Hematopoietic multipotent progenitor cell treated with erythropoietin and hydrocortisone succinate and interleukin-3 and kit ligand, for 6 days (in vitro differentiated cells): ENCODE measurements at regions not wholly inside any gene's neighbourhood (a gene's known extent, or its start where the extent isn't known, plus 50 kb on each side); places are given as distances from the start of the nearest gene placed in this dataset.
"Not testable (repeated sequence)": the region's sequence is repeated elsewhere in the genome, so short reads cannot be mapped to it uniquely, and the experiment has no call there.

ENCODE experiments used
- DNase-seq: peaks from one replicate; pipeline ENCODE4 v3.0.0-alpha.2; 2015

DNA sequence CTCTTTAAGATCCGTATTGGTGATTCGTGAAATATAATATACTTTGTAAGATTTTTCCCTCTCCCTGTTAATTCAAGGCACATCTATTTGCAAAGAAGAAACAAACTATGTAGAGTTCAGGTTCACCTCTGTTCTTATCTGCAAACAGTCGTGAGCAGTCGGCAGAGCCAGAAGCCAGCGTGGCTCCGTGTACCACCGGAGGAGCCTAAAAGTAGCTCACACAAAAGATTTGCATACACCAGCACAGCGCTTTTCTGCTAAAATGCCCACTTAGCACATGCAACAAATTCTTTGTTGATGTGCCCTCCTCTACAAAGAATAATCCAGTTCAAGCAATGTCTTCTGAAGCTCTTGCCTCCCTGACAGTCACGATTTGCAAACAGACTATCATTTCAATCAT, 416.0 kb upstream of the TENM3 start:
- DNase-seq: no peak

DNA sequence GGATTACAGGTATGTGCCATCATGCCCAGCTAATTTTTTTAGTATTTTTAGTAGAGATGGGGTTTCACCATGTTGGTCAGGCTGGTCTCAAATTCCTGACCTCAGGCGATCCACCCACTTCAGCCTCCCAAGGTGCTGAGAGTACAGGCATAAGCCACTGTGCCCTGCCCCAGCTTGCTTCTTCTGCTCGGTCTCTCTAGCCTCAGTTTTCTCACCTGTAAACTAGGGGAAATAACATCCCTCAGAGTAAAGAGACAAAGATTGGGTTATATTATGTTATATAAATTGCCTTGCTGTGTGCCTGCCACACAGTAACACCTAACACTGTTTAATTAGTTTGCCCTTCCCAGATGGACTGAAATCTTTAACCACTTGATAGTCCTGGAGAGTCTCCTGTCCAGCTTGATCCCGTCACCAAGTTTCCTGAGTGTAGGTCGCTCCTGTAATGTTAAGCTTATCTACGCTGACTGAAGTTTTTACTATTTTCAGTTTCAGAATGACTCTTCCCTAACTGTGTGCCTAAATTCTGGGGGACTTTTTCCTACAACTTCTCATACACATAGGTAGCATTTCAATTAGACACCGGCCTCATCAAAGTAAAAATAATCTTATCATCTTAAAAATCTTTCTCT, 412.7 kb upstream of the TENM3 start:
- DNase-seq: no peak

DNA sequence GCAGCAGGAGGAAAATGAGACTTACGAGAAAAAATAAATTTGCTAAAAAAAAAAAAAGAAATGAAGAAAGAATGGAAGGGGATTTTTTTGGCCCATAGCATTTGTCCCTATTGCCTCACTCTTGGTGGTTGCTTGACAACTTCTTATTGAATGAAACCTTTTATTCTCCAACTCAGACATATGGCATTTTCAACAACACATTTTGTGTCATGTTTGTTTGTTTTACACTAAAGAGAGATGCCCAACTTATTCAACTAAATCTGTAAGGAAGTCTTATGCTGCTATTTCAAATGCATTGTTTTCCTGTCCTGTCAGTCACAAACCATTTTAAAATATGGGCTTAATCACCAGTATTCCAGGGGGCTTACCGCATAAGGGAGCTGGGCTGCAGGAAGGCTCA, 409.1 kb upstream of the TENM3 start:
- no peak for DNase-seq

DNA sequence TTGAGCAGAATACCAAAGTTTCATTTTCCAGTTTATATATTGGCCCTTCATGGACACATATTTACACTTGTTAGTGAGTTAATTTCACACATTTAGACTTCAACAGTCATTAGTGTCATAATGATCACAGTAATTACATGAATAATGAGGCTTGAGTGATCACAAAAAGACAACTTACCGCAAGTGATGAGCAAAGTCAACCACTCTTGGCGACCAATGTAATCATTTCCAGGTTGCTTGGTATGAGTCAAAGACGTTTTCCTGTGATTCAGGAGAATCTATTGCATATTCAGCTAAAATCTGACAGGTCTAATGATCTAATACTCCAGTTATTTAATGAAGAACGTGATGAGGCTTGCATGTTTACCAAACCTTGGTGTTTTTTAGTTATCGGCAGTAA, 407.9 kb upstream of the TENM3 start:
- DNase-seq: no peak

DNA sequence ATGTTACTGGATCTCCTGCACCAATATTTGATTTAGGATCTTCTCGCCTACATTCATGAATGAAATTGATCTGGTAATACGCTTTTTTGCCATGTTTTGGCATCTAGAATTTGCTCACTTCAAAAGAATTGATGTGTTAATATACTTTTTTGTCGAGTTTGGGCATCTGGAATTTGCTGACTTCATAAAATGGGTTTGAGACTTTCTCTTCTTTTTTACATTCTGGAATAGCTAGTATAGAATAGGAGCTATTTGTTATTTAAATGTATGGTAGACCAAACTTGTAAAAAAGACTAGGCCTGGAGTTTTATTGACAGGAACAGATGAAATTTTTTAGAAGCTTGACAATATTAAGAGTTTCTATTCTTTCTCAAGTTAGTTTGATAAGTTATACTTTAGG, 404.9 kb upstream of the TENM3 start:
- no peak for DNase-seq

DNA sequence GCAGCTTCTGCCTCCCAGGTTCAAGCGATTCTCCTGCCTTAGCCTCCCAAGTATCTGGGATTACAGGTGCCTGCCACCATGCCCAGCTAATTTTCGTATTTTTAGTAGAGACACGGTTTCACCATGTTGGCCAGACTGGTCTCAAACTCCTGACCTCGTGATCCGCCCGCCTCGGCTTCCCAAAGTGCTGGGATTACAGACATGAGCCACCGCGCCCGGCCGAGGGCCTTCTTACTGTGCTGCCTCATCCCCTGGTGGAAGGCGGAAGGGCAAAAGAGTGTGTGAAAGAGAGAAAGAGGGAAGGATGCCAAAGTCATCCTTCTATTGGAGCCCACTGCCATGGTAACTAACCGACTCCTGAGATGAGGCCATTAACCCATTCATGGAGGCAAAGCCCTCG, 399.4 kb upstream of the TENM3 start:
- DNase-seq: not testable (repeated sequence)

DNA sequence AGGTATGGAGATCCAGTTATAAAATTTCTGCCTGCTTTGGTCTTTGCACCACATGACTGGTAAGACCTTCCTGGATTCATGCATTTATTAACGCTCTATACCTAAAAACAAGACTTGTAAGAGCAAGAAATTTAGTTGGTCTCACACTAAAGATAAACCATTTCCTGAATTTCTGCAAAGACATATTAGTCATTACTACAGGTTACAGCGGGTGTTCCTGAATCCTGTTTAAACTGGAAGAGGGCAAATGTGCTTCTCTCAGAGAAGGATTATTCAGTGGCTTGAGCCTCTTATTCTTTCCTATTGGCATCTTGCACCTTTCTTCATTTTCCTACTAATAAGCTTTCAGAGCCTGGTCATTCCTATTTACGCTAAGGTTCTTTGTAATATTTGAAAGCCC, 397.6 kb upstream of the TENM3 start:
- DNase-seq: no peak

DNA sequence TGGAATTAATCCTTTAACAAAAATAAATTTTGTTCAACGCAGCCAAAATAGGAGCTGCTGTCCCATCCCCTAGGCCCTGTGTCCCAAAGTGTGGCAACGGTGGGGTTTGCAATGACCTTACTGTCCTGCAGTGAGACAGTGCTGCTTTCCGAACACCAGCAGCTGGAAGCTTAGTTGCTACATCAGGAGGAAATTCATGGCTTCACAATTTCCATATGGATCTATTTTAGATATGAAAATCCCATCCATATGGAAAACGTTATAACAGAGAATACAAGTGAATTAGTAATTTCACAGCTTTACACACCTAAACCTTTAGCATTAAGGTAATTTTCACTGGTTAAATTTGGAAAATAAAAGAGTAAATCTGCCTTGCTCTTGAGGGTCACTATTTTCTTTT, 396.3 kb upstream of the TENM3 start:
- no peak for DNase-seq

DNA sequence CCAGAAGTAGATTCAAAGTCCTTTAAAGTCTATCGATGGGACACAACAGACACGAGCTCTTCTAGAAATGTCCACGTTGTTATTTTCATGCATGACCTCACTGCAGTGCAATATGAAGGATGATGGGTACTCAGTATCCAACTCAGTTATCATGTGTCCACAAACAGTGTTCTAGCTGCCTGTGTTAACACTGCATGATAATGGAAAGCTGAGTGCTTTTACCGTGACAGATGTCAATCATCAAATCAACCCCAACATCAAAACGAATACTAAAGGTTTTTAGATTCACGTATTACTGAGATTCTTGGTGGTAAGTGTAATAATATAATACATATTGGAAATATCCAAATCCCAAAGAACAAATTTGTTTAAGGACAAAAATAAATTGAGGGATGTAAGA, 394.8 kb upstream of the TENM3 start:
- DNase-seq: no peak

DNA sequence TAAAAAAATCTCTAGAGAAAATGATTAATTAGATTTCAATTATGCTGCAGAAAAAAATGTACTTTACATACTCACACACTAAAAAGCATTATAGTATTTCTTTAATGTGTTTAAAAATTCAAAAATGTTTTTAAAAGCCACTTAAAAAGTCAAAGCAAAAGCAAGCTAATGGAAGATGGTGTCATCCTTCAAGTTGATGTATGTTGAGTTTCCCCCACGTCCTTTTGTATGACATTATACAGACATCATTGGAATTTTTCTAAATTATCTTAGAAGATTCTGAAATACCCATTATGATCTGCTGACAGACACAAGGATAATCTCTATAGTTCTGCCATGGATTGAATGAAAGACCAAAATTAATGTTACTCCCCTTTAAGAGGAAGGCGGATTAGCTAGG, 393.7 kb upstream of the TENM3 start:
- no peak for DNase-seq

DNA sequence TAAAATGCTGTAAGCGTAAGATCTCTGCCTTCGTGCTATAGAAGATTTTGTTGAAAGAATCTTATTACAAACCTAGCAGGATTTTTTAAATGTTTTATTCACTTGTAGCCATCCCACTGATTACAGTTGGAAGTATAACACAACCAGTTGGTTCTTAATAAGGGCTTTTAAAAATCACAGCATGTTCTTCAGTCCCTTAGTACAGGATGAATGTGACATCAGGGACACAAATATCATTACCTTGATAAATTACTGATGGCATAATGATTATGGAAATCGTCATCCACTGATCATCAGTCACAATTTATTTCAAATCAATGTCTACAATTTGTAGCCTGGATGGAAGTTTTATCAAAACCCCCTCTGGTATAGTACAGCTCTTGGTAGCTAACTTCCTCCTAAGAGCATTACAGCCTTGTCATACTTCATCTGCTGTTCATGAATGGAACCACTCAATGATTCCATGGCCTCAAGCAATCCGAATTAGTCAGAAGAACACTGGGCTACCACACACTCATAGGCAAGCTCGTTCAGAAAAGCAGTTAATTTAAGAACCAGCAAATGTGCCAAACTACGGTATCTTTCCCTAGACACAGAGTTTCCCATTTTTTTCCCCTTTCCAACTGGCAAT, 389.2 kb upstream of the TENM3 start:
- DNase-seq: no peak

DNA sequence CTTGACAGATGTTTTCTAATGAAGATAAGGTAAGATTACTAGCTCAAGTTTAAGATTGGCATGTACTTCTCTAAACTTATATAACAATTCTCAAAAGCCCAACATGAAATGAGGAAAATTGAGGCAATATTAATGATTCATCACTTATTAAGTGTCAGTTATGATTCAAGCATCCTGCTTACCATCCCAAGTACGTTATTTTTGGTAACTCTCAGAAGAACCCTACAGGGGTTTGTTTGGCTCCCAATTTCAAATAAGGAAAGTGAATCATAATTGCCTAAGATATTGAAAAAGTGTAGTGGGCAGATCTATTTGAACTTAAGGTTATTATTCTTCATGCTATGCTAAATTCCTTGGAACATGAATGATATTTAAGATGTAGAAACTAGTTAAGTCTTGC, 387.9 kb upstream of the TENM3 start:
- DNase-seq: no peak

DNA sequence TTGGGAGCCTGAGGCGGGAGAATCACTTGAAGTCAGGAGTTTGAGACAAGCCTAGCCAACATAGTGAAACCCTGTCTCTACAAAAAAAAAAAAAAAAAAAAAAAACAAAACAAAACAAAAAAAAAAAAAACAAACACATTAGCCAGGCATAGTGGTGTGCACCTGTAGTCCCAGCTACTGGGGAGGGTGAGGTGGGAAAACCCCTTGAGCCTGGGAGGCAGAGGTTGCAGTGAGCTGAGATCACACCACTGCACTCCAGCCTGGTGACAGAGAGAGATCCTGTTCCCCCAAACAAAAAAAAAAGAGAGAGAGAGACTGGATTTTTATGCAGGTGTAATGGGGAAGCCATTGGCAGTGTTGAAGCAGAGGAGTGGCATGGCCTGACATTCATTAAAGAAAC, 385.7 kb upstream of the TENM3 start:
- not testable (repeated sequence) for DNase-seq

DNA sequence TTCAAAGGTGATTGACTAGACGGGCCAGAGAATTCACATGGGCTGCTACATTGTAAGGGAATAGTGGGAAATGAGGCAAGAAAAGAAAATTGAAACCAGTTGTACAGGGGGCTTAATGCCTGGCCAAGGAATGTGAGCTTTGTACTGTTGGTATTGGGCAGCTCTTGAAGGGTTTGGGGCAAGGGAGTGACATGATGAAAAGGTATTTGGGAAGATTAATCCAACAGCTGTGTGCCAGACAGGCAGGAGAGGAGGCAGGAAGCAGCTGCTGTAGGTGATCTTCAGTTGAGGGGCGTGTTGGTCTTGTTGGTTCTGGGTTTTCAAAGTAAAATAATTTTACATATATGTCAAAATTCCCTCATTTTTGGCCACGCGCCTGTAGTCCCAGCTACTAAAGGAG, 384.5 kb upstream of the TENM3 start:
- DNase-seq: no peak

DNA sequence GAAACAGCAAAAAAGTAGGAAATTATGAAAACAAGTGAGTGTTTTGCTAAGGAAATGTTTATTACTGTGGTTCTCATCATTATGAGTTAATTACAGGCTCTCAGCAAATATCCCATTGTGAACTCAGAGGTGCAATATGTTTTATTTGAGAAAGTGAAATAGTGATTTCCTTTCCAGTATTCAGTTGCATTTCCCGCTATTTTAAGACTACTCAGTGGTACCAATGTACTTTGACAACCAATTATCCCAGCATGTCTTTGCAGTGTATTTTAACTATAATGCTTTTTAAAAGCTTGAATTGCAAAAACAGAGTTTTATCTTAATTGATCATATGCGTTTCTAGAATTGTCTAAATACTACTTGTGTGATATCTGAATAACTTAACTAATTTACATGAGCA, 383.8 kb upstream of the TENM3 start:
- DNase-seq: no peak

DNA sequence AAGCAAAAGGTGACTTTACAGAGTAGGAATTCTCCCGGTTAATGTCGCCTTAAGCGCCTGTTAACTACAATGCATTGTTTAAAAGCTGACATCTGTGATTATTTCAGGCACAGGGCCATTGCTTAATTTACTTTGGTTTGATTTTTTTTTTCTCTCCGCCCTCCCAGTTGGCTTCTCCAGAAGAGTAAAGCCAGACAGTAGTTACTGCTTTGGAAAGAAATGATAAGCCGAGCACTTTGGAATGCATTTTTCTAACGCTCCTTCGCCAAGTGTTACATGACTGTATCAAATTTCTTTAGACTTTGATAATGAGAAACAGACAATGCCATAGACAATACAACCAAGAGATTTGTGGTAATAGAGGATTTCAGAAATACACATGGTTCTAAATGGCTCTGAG, 383.0 kb upstream of the TENM3 start:
- no peak for DNase-seq

DNA sequence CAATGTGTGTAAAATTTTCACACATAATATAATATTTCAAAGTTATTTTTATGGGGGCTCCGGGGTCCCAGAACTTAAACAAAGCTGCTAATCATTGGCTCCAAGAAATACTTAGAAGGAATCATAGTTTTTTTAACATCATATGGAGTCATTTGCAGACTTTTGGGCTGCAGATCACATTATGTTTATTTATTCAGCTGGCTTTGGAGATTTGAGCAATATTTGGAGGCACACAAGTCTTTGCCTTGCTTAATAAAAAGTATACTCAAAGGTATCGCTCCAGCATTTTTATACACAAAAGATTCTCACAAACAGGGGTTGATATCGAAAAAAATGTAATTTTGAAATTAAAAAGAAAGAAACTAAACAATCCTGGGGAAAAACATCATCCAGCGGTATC, 382.5 kb upstream of the TENM3 start:
- no peak for DNase-seq

DNA sequence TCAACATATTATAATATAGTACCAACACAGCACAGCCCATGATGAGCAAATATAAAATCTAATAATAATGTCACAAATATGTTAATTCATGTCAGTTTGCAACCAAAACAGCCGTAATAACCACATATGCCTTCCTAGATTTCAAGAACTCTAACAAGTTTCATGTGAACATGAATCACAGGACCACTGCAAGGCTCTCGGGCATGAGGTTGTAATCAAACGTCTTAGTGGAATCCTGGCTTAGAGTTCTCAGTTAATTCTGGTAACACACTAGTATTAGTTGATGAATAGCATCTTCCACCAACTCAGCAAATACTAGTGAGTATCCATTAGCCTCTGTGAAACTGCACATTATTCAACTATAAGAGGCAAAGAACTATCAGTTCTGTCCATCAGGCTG, 379.3 kb upstream of the TENM3 start:
- DNase-seq: no peak

DNA sequence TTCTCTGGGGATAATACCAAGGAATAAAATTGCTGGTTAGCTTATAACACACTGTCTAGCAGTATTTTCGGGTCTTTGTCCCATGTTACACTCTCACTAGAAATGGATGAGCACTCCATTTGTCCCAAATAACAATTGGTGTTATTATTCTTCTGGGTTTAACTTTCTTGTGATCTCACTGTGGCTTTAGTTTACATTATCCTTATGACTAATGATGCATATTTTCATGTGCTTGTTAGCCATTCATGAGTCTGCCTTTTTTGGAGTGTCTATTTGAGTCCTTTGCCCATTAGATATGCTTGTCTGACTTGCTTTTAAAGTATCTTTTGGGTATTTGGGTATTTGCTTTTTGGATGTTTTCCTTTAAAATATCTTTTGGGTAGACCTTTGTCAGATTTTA, 372.9 kb upstream of the TENM3 start:
- DNase-seq: no peak

DNA sequence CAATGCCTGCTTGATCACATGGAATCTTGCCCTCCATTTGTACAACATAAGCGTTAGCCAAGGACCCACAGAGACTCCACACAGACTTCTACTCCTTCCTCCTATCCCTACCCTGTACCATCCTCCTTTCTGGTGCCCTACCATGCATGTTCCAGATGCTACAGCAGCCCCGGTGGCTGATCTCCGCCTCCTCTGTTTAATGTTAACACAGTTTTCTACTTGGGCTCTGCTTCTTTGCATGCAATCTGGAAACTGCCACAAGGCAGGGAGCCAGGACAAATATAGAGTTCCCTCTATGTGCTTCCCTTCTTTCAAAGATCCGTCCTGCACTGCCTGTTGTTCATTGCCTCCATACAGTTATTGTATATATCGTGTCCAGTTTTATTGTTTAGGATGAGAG, 368.6 kb upstream of the TENM3 start:
- no peak for DNase-seq

DNA sequence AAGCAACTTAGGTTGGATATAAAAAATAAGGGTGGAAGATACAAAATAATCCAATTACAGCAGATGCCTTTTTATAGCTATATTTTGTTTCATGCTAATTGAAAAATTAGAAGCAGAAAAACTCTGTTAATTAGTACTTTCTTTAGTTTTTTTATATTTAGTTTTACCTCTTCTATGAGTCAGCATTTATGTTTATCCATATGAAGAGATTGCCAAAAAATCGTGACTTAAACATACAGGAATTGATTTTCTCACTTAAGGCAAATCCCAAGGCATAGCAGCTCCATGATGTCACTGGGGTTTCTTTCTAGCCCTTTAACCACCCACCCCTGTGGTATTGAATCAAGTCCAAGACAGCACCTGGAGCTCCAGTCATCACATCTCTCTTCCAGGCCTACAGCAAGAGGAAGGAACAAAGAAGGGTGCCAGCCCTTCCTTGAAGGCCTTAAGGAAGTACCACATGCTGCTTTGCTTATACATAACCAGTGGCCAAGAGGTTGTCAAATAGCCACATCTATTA, 365.8 kb upstream of the TENM3 start:
- no peak for DNase-seq

DNA sequence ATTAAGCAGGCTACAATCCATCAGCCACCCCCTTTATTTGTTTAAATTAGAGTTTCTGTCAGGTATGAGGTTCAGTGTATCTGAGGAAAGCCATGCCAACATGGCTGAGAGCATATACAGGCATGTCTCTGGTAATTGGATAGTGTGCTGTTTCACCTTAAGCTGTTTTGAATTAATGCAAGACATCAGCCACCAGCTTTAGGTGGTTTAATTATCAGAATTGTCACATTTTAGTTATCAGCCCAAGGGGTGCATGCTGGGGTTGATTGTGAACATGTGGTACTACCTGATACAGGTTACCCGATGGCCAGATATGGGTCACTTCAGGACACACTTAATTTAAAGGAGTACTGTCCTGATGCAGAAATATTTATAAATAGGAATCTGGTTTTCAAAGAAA, 353.2 kb upstream of the TENM3 start:
- DNase-seq: no peak

DNA sequence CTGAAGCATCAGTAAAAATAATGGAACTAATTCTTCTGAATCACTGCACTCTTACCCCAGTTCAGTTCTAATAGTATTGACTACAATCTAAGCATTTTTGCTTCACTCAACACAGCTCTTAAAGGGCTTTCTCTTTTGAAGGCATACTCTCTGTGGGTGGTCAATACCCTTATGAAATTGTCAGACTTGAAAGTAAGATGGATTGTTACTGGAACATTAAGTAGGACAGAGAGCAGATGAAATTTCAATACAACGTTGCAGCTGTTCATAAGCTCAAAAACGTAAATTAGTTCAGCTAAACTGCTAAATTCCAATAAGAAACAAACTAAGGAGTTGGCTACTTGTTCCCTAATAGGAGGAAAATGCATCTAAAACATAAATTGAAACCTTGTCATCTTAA, 352.3 kb upstream of the TENM3 start:
- no peak for DNase-seq

DNA sequence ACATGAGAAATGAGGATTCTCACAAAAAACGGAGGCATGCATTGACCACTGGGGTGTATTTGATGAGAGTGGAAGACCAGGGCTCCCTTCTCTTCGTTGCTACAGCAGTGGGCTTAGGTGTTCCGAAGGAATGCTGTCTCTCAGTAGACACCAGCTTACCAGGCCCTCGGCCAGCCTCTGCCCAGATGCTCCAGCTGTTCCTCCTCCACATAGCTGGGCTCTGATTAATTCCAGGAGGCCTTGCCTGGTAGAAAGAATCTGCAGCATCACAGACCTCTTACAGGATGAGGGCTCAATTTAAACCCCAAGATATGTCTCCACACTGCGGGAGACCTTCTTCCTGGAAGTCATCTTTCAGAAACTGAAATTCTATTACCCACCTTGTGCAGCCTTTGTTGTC, 346.6 kb upstream of the TENM3 start:
- DNase-seq: no peak

DNA sequence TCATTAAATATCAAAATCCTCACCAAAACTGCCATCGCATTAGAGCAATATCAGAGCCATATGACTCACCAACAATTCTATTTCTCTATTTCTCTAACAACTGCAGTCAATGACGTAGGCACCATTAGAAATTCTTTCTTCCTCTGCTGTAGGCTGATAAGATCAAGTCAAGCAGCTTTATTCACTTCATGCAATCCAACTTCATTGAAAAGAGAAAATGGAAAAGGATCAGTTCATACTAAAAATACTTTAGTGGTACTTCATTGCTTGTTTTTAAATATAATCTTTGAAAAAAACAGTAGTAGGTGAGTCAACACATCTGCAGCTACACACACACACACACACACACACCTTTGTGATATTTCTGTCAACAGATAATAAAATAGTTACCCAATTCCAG, 345.3 kb upstream of the TENM3 start:
- no peak for DNase-seq
